GM23338 (cell line): ENCODE measurements at regions not wholly inside any gene's neighbourhood (a gene's known extent, or its start where the extent isn't known, plus 50 kb on each side); places are given as distances from the start of the nearest gene placed in this dataset.

Source experiments
- ATAC-seq: fragments of 200-7000 bp; cut with Tn5 transposase; 3 replicates; pipeline ENCODE4 v1.9.1; 2020
- DNase-seq: peaks from one replicate; pipeline ENCODE4 v3.0.0-alpha.2; 2015; ENCODE audit warnings: low spot score
- H2AFZ ChIP-seq: fragments of 200-600 bp; sonication (generic); 2 replicates; pipeline ENCODE4 v1.8.0; 2016; ENCODE audit warnings: antibody characterized with exemption, mild to moderate bottlenecking, moderate library complexity
- H3F3A ChIP-seq: fragments of 200-600 bp; sonication (generic); replicated peaks from 2 replicates; pipeline ENCODE4 v1.8.0; 2017; ENCODE audit warnings: antibody characterized with exemption, mixed run types, low read depth
- H3K27ac ChIP-seq: fragments of 200-600 bp; sonication (generic); 2 replicates; pipeline ENCODE4 v1.6.1; 2016; ENCODE audit warnings: low read depth
- H3K27me3 ChIP-seq: fragments of 200-600 bp; sonication (generic); 2 replicates; pipeline ENCODE4 v1.8.0; 2016; ENCODE audit warnings: mild to moderate bottlenecking, mixed run types, moderate library complexity; ENCODE audit not compliant: insufficient read depth
- H3K36me3 ChIP-seq: fragments of 200-600 bp; sonication (generic); 2 replicates; pipeline ENCODE4 v1.8.0; 2016; ENCODE audit warnings: mild to moderate bottlenecking; ENCODE audit not compliant: insufficient read depth
- H3K4me1 ChIP-seq: fragments of 200-600 bp; sonication (generic); 2 replicates; pipeline ENCODE4 v1.8.0; 2016; ENCODE audit warnings: mild to moderate bottlenecking, moderate library complexity; ENCODE audit not compliant: insufficient read depth
- H3K4me2 ChIP-seq: fragments of 200-600 bp; sonication (generic); 2 replicates; pipeline ENCODE4 v1.7.1; 2017; ENCODE audit warnings: mixed run types
- H3K4me3 ChIP-seq: fragments of 200-600 bp; sonication (generic); 2 replicates; pipeline ENCODE4 v1.6.1; 2016; ENCODE audit warnings: mixed run types
- H3K79me2 ChIP-seq: fragments of 200-600 bp; sonication (generic); replicated peaks from 2 replicates; pipeline ENCODE4 v1.8.0; 2017; ENCODE audit warnings: mild to moderate bottlenecking; ENCODE audit not compliant: insufficient read depth
- H3K9me2 ChIP-seq: fragments of 200-600 bp; sonication (generic); 2 replicates; pipeline ENCODE4 v1.8.0; 2017; ENCODE audit not compliant: insufficient read depth
- H4K20me1 ChIP-seq: fragments of 200-600 bp; sonication (generic); replicated peaks from 2 replicates; pipeline ENCODE4 v1.8.0; 2017; ENCODE audit warnings: mild to moderate bottlenecking; ENCODE audit not compliant: insufficient read depth
- H3K27ac Mint-ChIP-seq: 2 replicates; pipeline ENCODE4 v1.8.0; 2020; ENCODE audit warnings: inconsistent platforms, mild to moderate bottlenecking, moderate library complexity, mixed read lengths
- H3K27me3 Mint-ChIP-seq: 3 replicates; pipeline ENCODE4 v1.8.0; 2022; ENCODE audit warnings: low read depth, mild to moderate bottlenecking, moderate library complexity, mixed read lengths, inconsistent platforms; ENCODE audit not compliant: insufficient read depth, poor library complexity
- H3K36me3 Mint-ChIP-seq: 3 replicates; pipeline ENCODE4 v1.8.0; 2021; ENCODE audit warnings: low read depth, mild to moderate bottlenecking, inconsistent platforms, moderate library complexity, mixed read lengths
- H3K4me1 Mint-ChIP-seq: 3 replicates; pipeline ENCODE4 v1.8.0; 2020; ENCODE audit warnings: mild to moderate bottlenecking, inconsistent platforms, mixed read lengths
- H3K4me3 Mint-ChIP-seq: 3 replicates; pipeline ENCODE4 v1.8.0; 2021; ENCODE audit warnings: moderate library complexity, mild to moderate bottlenecking, inconsistent platforms, mixed read lengths
- H3K9me3 Mint-ChIP-seq: 3 replicates; pipeline ENCODE4 v1.8.0; 2020; ENCODE audit warnings: moderate library complexity, mild to moderate bottlenecking, inconsistent platforms, mixed read lengths
- CREB1 ChIP-seq: fragments of 250-450 bp; sonication (Bioruptor Pico); IDR thresholded peaks from 2 replicates; pipeline ENCODE4 v1.5.0; 2020; ENCODE audit warnings: low read depth, mild to moderate bottlenecking, moderate library complexity
- CTCF ChIP-seq, 2 experiments: fragments of 200-600 bp in 1 of 2; sonication (generic) in 1 of 2; conservative IDR thresholded peaks; 2 replicates each; pipeline versions ENCODE4 v1.5.1 to v1.6.1; 2016 to 2017; ENCODE audit warnings: antibody characterized with exemption in 2 of 2, low read depth in 2 of 2, mild to moderate bottlenecking in 2 of 2, moderate library complexity in 1 of 2
- EZH2 ChIP-seq: fragments of 200-600 bp; sonication (generic); IDR thresholded peaks from one replicate; pipeline ENCODE4 v1.8.0; 2017; ENCODE audit warnings: antibody characterized with exemption, mild to moderate bottlenecking, low read depth; ENCODE audit not compliant: unreplicated experiment
- JUNB ChIP-seq: IDR thresholded peaks from one replicate; pipeline ENCODE4 v1.6.1; 2016; ENCODE audit warnings: antibody characterized with exemption; ENCODE audit not compliant: unreplicated experiment
- REST ChIP-seq: IDR thresholded peaks from one replicate; pipeline ENCODE4 v1.6.1; 2018; ENCODE audit warnings: antibody characterized with exemption; ENCODE audit not compliant: unreplicated experiment
- STAT1 ChIP-seq: IDR thresholded peaks from one replicate; pipeline ENCODE4 v1.6.1; 2016; ENCODE audit warnings: antibody characterized with exemption; ENCODE audit not compliant: unreplicated experiment
- ZNF114 ChIP-seq: fragments of 250-450 bp; sonication (Bioruptor Pico); IDR thresholded peaks from 2 replicates; pipeline ENCODE4 v1.5.0; 2020; ENCODE audit warnings: mild to moderate bottlenecking, moderate library complexity
- ZNF331 ChIP-seq: fragments of 250-450 bp; sonication (Bioruptor Pico); IDR thresholded peaks from 2 replicates; pipeline ENCODE4 v1.5.0; 2020; ENCODE audit warnings: low read depth, mild to moderate bottlenecking, moderate library complexity

GRCh38 chr12:83848702-83849101, 1063.9 kb downstream of the SLC6A15 start:
- Mint-ChIP-seq H3K4me1 (no peaks in the 10 kb centered on the region), H3K36me3 (no peaks in the 10 kb centered on the region), H3K27ac (no peak overlapping the region), H3K27me3 (no peaks in the 10 kb centered on the region), H3K4me3 (no peak overlapping the region), H3K9me3 (no peaks in the 10 kb centered on the region)
- H3K27me3 ChIP-seq: no peaks in the 10 kb centered on the region
- no peaks in the 10 kb centered on the region for H3K4me1 ChIP-seq
- no peaks in the 10 kb centered on the region for H3K36me3 ChIP-seq
- no peak overlapping the region for H3K27ac ChIP-seq
- no peaks in the 10 kb centered on the region for H3K79me2 ChIP-seq
- no peak overlapping the region for H3K4me2 ChIP-seq
- H2AFZ ChIP-seq: no peak overlapping the region
- H3F3A ChIP-seq: no peaks in the 10 kb centered on the region
- no peak for ATAC-seq
- TF ChIP-seq REST (peak; percentile 21), STAT1 (no peak)
- 0 out of 2 replicates have a peak, but pooled peaks cover 6% of the 10 kb centered on the region for H3K9me2 ChIP-seq
- DNase-seq: no peak
- no peaks in the 10 kb centered on the region for H4K20me1 ChIP-seq
- no peak overlapping the region for H3K4me3 ChIP-seq

GRCh38 chr12:83843541-83843940, 1069.1 kb downstream of the SLC6A15 start:
- H3K27me3 Mint-ChIP-seq: no peaks in the 10 kb centered on the region
- no peaks in the 10 kb centered on the region for H3K4me1 ChIP-seq
- no peak overlapping the region for H3K4me2 ChIP-seq
- no peaks in the 10 kb centered on the region for H3F3A ChIP-seq
- H3K36me3 ChIP-seq: no peaks in the 10 kb centered on the region
- H3K27me3 ChIP-seq: no peaks in the 10 kb centered on the region
- ATAC-seq: no peak
- H4K20me1 ChIP-seq: no peaks in the 10 kb centered on the region
- no peak overlapping the region for H3K4me3 ChIP-seq
- H3K79me2 ChIP-seq: no peaks in the 10 kb centered on the region
- H3K4me3 Mint-ChIP-seq: no peak overlapping the region
- H3K9me3 Mint-ChIP-seq: no peaks in the 10 kb centered on the region
- H3K27ac ChIP-seq: no peak overlapping the region
- no peaks in the 10 kb centered on the region for H3K4me1 Mint-ChIP-seq
- no peak for DNase-seq
- no peak overlapping the region for H3K27ac Mint-ChIP-seq
- no peak overlapping the region for H2AFZ ChIP-seq
- no peaks in the 10 kb centered on the region for H3K36me3 Mint-ChIP-seq
- H3K9me2 ChIP-seq: no peaks in the 10 kb centered on the region; the same call in 1 of the 2 replicates
- TF ChIP-seq JUNB (no peak), ZNF114 (CRISPR knock-in tag) (no peak), CREB1 (no peak), STAT1 (no peak), EZH2 (no peak), ZNF331 (CRISPR knock-in tag) (no peak), REST (no peak), CTCF (conservative IDR thresholded peaks at IDR 0.05; ENCODE audit: low read depth in 2 of 2) (no peak)
